ENCODE measurements at regions not wholly inside any gene's neighbourhood (a gene's known extent, or its start where the extent isn't known, plus 50 kb on each side); places are given as distances from the start of the nearest gene placed in this dataset.

DNA sequence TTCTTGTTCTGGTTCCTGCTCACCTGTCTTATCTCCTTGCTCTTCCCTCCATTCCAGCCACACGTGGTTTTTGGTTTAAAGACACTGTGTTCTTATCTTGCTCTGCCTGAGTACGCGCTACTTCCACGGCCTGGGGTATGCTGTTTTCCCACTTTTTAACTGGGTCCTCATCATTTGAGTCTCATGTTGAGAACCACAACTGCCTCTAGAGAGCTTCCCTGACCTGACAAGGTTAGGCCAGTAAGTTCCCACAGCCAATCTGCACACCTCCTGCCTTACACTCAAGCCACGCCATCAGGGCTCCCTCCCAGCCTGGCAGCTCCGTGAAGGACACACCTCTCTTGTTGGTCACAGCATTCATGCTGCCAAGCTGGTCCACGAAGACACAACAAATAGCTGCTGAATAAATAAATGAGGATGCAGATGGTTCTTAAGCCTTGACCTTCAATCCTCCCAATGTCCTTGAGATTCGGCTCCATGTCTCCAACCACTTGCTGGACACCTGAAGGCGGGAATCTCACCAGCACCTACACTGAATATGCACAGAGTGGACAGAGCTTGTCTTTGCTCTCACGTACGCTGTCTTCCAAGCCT is 201.7 kb upstream of the KLF14 start:
- H3K27me3 ChIP-seq (replicated peaks; ENCODE audit: control insufficient read depth, insufficient read depth, low read length, poor library complexity, severe bottlenecking) = no peaks in the 10 kb centered on the region
- DNase-seq = no peak
- peaks cover 25% of the 10 kb centered on the region for H3K36me3 ChIP-seq (ENCODE audit: control insufficient read depth, insufficient read depth, low read length)
- no peak overlapping the region for H3K4me3 ChIP-seq (ENCODE audit: insufficient read depth, low read depth, low read length, poor library complexity, severe bottlenecking)
- peaks cover 46% of the 10 kb centered on the region for H3K4me1 ChIP-seq (ENCODE audit: control insufficient read depth, insufficient read depth, low read length, poor library complexity, severe bottlenecking)
- no peaks in the 10 kb centered on the region for H3K9me3 ChIP-seq (ENCODE audit: control insufficient read depth, low read length)
- no peak overlapping the region for H3K27ac ChIP-seq (ENCODE audit: insufficient read depth, low read length, poor library complexity, severe bottlenecking)

DNA sequence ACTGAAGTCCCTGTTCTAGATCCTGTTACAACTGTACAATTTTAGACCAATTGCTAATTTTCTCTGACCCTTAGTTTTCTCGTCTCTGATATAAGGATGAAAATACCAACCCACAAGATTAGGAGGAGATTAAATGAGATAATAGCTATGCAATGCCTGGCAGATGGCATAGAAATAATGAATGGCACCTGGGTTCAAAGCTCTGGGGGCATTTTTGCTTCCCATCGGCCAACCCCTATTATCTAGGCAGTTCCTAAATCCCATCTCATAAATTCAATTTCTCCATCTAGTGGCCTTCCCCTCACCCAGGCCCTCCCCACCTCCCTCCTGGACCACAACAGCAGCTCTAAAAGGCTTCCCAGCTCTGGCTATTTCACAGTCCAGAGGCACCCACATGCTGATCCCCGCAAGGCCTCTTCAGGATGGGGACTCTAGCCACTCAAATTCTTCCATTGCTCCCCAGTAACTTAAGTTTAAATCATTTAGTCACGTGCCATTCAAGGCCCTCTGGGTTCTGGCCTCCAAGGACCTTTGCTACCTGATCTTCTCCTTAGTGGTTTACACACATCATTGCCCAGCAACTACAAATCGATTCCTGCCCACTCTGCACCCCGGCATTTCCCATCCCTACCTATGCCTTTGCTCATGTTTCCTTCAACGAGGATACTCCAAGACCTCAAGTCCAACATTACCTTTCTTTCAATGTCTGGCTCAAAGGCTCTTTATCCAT is 202.4 kb upstream of the KLF14 start:
- no peaks in the 10 kb centered on the region for H3K27me3 ChIP-seq (replicated peaks; ENCODE audit: control insufficient read depth, insufficient read depth, low read length, poor library complexity, severe bottlenecking)
- H3K27ac ChIP-seq (ENCODE audit: insufficient read depth, low read length, poor library complexity, severe bottlenecking) = peak overlapping the region; percentile 42
- H3K4me1 ChIP-seq (ENCODE audit: control insufficient read depth, insufficient read depth, low read length, poor library complexity, severe bottlenecking) = peaks cover 42% of the 10 kb centered on the region
- no peaks in the 10 kb centered on the region for H3K9me3 ChIP-seq (ENCODE audit: control insufficient read depth, low read length)
- H3K4me3 ChIP-seq (ENCODE audit: insufficient read depth, low read depth, low read length, poor library complexity, severe bottlenecking) = no peak overlapping the region
- peaks cover 32% of the 10 kb centered on the region for H3K36me3 ChIP-seq (ENCODE audit: control insufficient read depth, insufficient read depth, low read length)
- DNase-seq = no peak

DNA sequence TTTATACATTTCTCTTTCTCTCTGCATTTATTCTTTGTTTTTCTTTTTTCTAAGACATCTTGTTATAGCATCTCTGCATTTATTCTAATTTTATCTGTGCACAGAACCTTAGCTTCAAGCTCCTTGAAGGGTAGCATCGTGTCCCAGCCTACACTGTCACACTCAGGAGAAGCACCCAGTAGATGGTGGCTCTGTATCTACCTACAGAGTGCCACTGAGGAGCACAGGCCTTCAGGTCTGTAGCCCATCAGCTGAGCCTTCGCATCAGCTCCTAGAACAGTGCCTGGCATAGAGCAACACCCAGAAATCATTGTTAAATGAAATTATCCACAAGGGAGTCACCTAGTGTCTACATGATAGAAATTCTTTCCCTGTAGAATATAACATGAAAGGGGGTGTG is 203.0 kb upstream of the KLF14 start:
- peaks cover 33% of the 10 kb centered on the region for H3K36me3 ChIP-seq (ENCODE audit: control insufficient read depth, insufficient read depth, low read length)
- H3K27me3 ChIP-seq (replicated peaks; ENCODE audit: control insufficient read depth, insufficient read depth, low read length, poor library complexity, severe bottlenecking) = no peaks in the 10 kb centered on the region
- no peak for DNase-seq
- peaks cover 40% of the 10 kb centered on the region for H3K4me1 ChIP-seq (ENCODE audit: control insufficient read depth, insufficient read depth, low read length, poor library complexity, severe bottlenecking)
- no peak overlapping the region for H3K4me3 ChIP-seq (ENCODE audit: insufficient read depth, low read depth, low read length, poor library complexity, severe bottlenecking)
- H3K9me3 ChIP-seq (ENCODE audit: control insufficient read depth, low read length) = no peaks in the 10 kb centered on the region
- H3K27ac ChIP-seq (ENCODE audit: insufficient read depth, low read length, poor library complexity, severe bottlenecking) = peak overlapping the region; percentile 42

DNA sequence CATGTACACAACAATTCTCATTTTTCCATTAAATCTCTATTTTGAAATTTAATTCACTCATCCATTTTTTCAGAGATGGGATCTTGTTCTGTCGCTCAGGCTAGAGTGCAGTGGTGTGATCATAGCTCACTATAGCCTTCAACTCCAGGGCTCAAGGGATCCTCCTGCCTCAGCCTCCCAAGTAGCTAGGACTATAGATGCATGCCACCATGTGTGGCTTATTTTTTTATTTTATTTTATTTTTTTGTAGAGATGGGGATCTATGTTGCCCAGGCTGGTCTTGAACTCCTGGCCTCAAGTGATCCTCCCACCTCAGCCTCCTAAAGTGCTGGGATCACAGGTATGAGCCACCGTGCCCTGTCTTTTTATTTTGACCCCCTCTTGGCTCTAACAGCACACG is 203.8 kb upstream of the KLF14 start:
- peaks cover 31% of the 10 kb centered on the region for H3K36me3 ChIP-seq (ENCODE audit: control insufficient read depth, insufficient read depth, low read length)
- H3K9me3 ChIP-seq (ENCODE audit: control insufficient read depth, low read length) = no peaks in the 10 kb centered on the region
- peak overlapping the region; percentile 83 for H3K27ac ChIP-seq (ENCODE audit: insufficient read depth, low read length, poor library complexity, severe bottlenecking)
- no peak for DNase-seq
- no peaks in the 10 kb centered on the region for H3K27me3 ChIP-seq (replicated peaks; ENCODE audit: control insufficient read depth, insufficient read depth, low read length, poor library complexity, severe bottlenecking)
- peaks cover 48% of the 10 kb centered on the region for H3K4me1 ChIP-seq (ENCODE audit: control insufficient read depth, insufficient read depth, low read length, poor library complexity, severe bottlenecking)
- H3K4me3 ChIP-seq (ENCODE audit: insufficient read depth, low read depth, low read length, poor library complexity, severe bottlenecking) = no peak overlapping the region

DNA sequence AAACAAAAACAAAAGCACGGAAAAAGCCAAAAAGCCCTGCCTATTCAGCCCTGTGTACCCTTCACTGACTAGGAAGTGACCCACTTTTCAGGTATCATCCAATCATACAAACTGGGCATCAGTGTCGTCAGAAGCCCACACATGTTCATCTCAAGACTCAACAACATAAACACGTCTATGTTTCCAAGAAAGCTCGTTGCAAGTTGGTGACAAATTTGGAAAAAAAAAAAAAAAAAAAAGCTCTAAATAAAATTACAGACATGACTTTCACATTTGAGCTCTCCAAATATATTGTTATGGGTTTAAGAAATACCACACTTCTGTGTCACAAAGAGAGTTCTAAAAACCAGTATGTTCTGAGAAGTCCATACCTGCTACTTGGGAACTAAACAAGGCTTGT is 204.7 kb upstream of the KLF14 start:
- Histone ChIP-seq H3K4me3 (ENCODE audit: insufficient read depth, low read depth, low read length, poor library complexity, severe bottlenecking) (peak overlapping the region; percentile 53), H3K27me3 (replicated peaks; ENCODE audit: control insufficient read depth, insufficient read depth, low read length, poor library complexity, severe bottlenecking) (no peaks in the 10 kb centered on the region), H3K27ac (ENCODE audit: insufficient read depth, low read length, poor library complexity, severe bottlenecking) (peak overlapping the region; percentile 83), H3K36me3 (ENCODE audit: control insufficient read depth, insufficient read depth, low read length) (peaks cover 24% of the 10 kb centered on the region), H3K4me1 (ENCODE audit: control insufficient read depth, insufficient read depth, low read length, poor library complexity, severe bottlenecking) (peaks cover 52% of the 10 kb centered on the region), H3K9me3 (ENCODE audit: control insufficient read depth, low read length) (no peaks in the 10 kb centered on the region)
- DNase-seq = peak; percentile 58 to 70 (median 61)

DNA sequence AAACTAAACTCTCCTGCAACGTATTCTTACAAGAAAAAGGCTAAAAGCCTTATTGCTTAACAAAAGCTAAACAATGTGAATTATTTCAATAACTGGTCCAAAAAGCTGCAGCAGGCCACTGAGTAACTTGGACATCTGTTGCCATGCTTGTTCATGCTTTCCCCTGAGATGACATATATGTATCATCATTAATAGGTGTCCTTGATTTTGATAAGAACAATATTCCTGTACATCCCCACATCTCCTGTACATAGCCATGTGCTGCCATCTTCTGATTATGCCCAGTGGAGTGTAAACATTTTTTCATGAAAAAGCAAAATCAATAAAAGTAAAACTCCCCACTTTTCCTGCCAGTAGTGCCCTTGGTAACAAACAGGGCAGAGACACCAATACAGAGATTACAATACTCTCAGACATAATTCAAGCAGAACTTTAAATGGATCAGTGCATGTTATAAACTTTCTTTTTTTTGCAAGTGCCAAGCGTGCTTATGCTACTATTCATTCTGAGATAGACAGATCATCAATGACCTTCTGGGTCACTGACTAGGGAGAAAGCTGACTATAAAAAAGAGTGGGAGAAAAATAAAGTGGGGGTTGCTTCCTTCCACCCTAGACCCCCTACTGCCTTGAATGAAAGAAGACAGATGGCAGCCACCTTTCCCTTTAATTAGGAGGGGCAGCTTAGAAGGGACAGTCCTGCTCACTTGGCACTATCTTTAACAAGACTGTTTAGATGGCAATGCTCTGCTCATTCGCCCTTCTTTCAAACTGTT is 205.5 kb upstream of the KLF14 start:
- Histone ChIP-seq H3K36me3 (ENCODE audit: control insufficient read depth, insufficient read depth, low read length) (peaks cover 21% of the 10 kb centered on the region), H3K27ac (ENCODE audit: insufficient read depth, low read length, poor library complexity, severe bottlenecking) (peak overlapping the region; percentile 83), H3K4me1 (ENCODE audit: control insufficient read depth, insufficient read depth, low read length, poor library complexity, severe bottlenecking) (peaks cover 55% of the 10 kb centered on the region), H3K27me3 (replicated peaks; ENCODE audit: control insufficient read depth, insufficient read depth, low read length, poor library complexity, severe bottlenecking) (no peaks in the 10 kb centered on the region), H3K9me3 (ENCODE audit: control insufficient read depth, low read length) (no peaks in the 10 kb centered on the region), H3K4me3 (ENCODE audit: insufficient read depth, low read depth, low read length, poor library complexity, severe bottlenecking) (peak overlapping the region; percentile 53)
- DNase-seq = no peak

DNA sequence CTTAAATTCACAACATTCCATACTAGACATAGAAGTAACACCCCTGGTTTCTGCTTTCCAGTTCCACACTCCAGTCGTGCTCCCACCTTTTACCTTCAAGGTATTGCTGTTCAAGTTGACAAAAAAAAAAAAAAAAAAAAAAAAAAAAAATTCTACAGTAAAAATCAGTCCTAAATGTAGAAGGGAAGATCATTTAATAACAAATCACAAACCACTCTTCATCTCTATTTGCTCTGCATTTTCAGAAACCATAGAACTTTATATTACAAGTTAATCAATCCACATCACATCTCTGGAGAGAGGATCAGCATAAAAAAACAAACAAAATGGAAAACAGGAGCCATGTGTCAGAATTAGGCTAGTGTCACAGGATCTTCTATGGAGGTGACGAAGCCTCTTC is 206.3 kb upstream of the KLF14 start:
- Histone ChIP-seq H3K4me3 (ENCODE audit: insufficient read depth, low read depth, low read length, poor library complexity, severe bottlenecking) (peak overlapping the region; percentile 53), H3K27me3 (replicated peaks; ENCODE audit: control insufficient read depth, insufficient read depth, low read length, poor library complexity, severe bottlenecking) (no peaks in the 10 kb centered on the region), H3K4me1 (ENCODE audit: control insufficient read depth, insufficient read depth, low read length, poor library complexity, severe bottlenecking) (peaks cover 59% of the 10 kb centered on the region), H3K27ac (ENCODE audit: insufficient read depth, low read length, poor library complexity, severe bottlenecking) (peak overlapping the region; percentile 83), H3K9me3 (ENCODE audit: control insufficient read depth, low read length) (no peaks in the 10 kb centered on the region), H3K36me3 (ENCODE audit: control insufficient read depth, insufficient read depth, low read length) (peaks cover 21% of the 10 kb centered on the region)
- DNase-seq = no peak

DNA sequence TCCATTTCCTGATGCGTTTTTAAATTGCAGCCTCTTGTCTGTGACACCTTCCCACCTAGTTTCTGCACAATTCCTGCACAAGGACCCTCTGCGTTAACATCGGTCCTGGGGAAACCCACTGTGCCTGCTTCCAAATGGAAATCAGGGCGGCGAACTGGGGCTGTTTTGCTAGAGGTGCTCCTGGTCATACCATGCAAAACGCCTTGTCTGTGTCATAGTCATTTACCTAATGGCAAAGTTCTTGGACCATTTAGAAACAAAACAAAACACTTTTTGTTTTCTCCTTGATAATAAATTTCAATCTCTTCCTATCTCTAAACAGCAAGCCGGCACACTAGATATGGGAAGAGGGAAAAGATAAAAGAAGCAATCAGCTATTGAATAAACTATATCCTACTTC is 206.9 kb upstream of the KLF14 start:
- no peaks in the 10 kb centered on the region for H3K9me3 ChIP-seq (ENCODE audit: control insufficient read depth, low read length)
- no peaks in the 10 kb centered on the region for H3K27me3 ChIP-seq (replicated peaks; ENCODE audit: control insufficient read depth, insufficient read depth, low read length, poor library complexity, severe bottlenecking)
- DNase-seq = no peak
- H3K36me3 ChIP-seq (ENCODE audit: control insufficient read depth, insufficient read depth, low read length) = peaks cover 21% of the 10 kb centered on the region
- peak overlapping the region; percentile 83 for H3K27ac ChIP-seq (ENCODE audit: insufficient read depth, low read length, poor library complexity, severe bottlenecking)
- H3K4me3 ChIP-seq (ENCODE audit: insufficient read depth, low read depth, low read length, poor library complexity, severe bottlenecking) = peak overlapping the region; percentile 53
- peaks cover 59% of the 10 kb centered on the region for H3K4me1 ChIP-seq (ENCODE audit: control insufficient read depth, insufficient read depth, low read length, poor library complexity, severe bottlenecking)

DNA sequence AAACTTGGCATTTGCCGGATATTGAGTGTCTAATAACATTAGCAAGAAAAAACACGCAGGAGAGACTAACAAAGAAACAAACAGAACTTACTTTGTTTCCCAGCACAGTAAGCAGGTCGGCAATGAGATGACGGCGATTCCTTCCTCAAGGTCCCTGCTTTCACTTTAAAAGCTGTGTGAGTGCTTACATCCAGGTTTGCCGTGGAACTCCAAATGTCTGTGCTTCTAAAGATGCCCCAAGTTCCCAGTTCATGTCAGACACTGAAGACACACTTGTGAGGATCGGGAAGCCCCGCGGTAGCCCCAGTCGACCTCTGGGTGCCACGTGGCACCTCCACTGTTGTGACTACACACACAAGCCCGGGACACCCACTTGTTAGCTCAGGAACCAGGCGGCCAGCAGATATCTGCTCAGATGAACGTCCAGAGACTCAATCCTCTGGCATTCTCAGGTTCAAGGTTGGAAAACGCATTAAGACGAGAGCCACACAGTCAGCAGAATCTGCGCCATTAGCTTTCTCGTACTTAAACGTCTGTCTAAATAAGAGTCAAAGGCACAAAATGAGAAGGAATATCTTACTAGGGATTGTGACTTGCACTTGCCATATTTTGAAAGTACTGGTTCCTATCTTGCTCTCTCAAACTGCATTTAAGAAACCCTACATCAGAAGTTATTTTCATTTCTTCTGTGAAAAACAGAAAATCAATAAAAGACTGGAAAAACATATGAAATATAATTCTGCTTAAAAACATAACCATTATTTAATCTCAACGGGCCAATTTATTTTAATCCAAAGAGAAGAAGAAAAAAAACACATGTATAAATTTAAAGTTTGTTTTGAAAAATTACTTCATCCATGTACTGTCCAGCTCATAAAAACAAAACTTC is 207.6 kb upstream of the KLF14 start:
- Histone ChIP-seq H3K9me3 (ENCODE audit: control insufficient read depth, low read length) (no peaks in the 10 kb centered on the region), H3K4me3 (ENCODE audit: insufficient read depth, low read depth, low read length, poor library complexity, severe bottlenecking) (peak overlapping the region; percentile 53), H3K36me3 (ENCODE audit: control insufficient read depth, insufficient read depth, low read length) (peaks cover 16% of the 10 kb centered on the region), H3K4me1 (ENCODE audit: control insufficient read depth, insufficient read depth, low read length, poor library complexity, severe bottlenecking) (peaks cover 63% of the 10 kb centered on the region), H3K27ac (ENCODE audit: insufficient read depth, low read length, poor library complexity, severe bottlenecking) (peak overlapping the region; percentile 83), H3K27me3 (replicated peaks; ENCODE audit: control insufficient read depth, insufficient read depth, low read length, poor library complexity, severe bottlenecking) (no peaks in the 10 kb centered on the region)
- peak in 2 of 3 donors; percentile 58 to 59 for DNase-seq
